OCI-LY3 (cell line): ENCODE measurements at regions not wholly inside any gene's neighbourhood (a gene's known extent, or its start where the extent isn't known, plus 50 kb on each side); places are given as distances from the start of the nearest gene placed in this dataset.
"Not testable (repeated sequence)": the region's sequence is repeated elsewhere in the genome, so short reads cannot be mapped to it uniquely, and the experiment has no call there.

Source experiments
- H2AFZ ChIP-seq: fragments of 200-600, 300-600 bp; shearing (Covaris generic); 2 replicates; pipeline ENCODE4 v1.6.0; 2014; ENCODE audit warnings: antibody characterized with exemption, low read depth, low read length
- H3K27ac ChIP-seq: fragments of 200-600, 300-600 bp; sonication (generic); 2 replicates; pipeline ENCODE4 v1.5.1; 2014; ENCODE audit warnings: mild to moderate bottlenecking, low read length, moderate library complexity, mixed read lengths
- H3K27me3 ChIP-seq: fragments of 200-600, 300-600 bp; sonication (generic); 2 replicates; pipeline ENCODE4 v1.6.1; 2014; ENCODE audit warnings: low read depth, low read length, mixed read lengths
- H3K36me3 ChIP-seq: fragments of 200-600, 300-600 bp; sonication (generic); replicated peaks from 2 replicates; pipeline ENCODE3; 2014; ENCODE audit warnings: low read depth, low read length, mixed read lengths
- H3K4me1 ChIP-seq: fragments of 300-600, 200-600 bp; sonication (generic); 2 replicates; pipeline ENCODE4 v1.6.1; 2014; ENCODE audit warnings: low read length, mixed read lengths
- H3K4me2 ChIP-seq: fragments of 200-600, 300-600 bp; sonication (generic); 2 replicates; pipeline ENCODE4 v1.6.1; 2014; ENCODE audit warnings: low read length, mixed read lengths
- H3K4me3 ChIP-seq: fragments of 300-600, 200-600 bp; sonication (generic); 2 replicates; pipeline ENCODE4 v1.5.1; 2014; ENCODE audit warnings: antibody characterized with exemption, mild to moderate bottlenecking, low read length, moderate library complexity
- H3K79me2 ChIP-seq: fragments of 300-600, 200-600 bp; shearing (Covaris generic); 2 replicates; pipeline ENCODE4 v1.6.1; 2014; ENCODE audit warnings: mild to moderate bottlenecking, low read length, mixed read lengths
- H3K9ac ChIP-seq: fragments of 300-600, 200-600 bp; shearing (Covaris generic); 2 replicates; pipeline ENCODE4 v1.6.0; 2014; ENCODE audit warnings: mild to moderate bottlenecking, low read length, moderate library complexity
- H3K9me3 ChIP-seq: fragments of 200-600, 300-600 bp; shearing (Covaris generic); 2 replicates; pipeline ENCODE4 v1.6.1; 2014; ENCODE audit warnings: low read length, mixed read lengths; ENCODE audit not compliant: insufficient read depth
- H4K20me1 ChIP-seq: fragments of 200-600, 300-600 bp; sonication (generic); 2 replicates; pipeline ENCODE4 v1.6.1; 2016; ENCODE audit warnings: low read length, mixed read lengths; ENCODE audit not compliant: insufficient read depth
- EZH2phosphoT487 ChIP-seq: fragments of 200-600 bp; shearing (Covaris generic); IDR thresholded peaks from 2 replicates; pipeline ENCODE4 v1.6.1; 2018; ENCODE audit warnings: antibody characterized with exemption, mixed run types, low read depth
- TF ChIP-seq, protein P1 (sequence below): fragments of 200-600, 300-600 bp; sonication (generic); IDR thresholded peaks from 2 replicates; pipeline ENCODE4 v1.5.1; 2014; ENCODE audit warnings: antibody characterized with exemption, low read length, low read depth

DNA sequence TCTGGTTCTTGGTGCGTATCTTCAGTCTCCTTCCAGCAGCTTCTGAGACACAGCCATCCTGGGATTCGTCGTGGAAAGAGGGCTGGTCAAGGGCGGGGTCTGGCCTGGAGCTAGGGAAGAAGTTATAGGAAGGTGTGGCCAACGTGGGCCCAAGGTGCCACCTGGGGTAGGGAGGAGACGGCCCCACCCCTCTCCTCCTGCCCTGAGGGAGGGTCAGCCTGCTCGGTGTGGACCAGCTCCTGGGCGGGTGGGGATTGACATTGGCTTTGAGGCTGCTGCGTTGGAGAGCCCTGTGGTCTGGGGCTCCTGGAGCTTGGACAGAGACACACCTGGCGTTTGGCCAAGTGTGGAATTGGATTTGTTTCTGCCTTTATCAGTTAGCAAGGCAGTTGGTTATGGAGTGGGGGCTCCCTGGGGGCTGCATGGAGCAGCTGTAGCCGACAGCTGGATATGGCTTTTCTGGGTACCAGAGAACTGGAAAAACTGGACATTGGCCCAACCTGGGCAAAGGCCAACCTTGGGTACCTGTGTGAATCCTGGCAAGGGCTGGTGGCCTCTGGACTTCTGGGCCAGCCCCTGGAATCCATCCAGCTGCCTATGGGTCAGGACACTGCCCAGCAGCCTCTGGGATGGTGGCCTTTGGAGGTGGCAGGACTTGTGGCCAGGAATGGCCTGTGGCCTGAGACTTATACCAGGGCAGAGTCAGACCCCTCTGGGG is 75.7 kb upstream of the PPP1R26 start:
- H3K9ac ChIP-seq: no peak overlapping the region
- no peak overlapping the region for H3K4me3 ChIP-seq
- no peak overlapping the region for H3K27ac ChIP-seq
- no peaks in the 10 kb centered on the region for H3K36me3 ChIP-seq
- no peak overlapping the region for H3K4me2 ChIP-seq
- H3K79me2 ChIP-seq: no peaks in the 10 kb centered on the region
- no peaks in the 10 kb centered on the region for H3K9me3 ChIP-seq
- no peaks in the 10 kb centered on the region for H4K20me1 ChIP-seq
- no peak for TF ChIP-seq EZH2phosphoT487
- TF ChIP-seq, protein P1, sequence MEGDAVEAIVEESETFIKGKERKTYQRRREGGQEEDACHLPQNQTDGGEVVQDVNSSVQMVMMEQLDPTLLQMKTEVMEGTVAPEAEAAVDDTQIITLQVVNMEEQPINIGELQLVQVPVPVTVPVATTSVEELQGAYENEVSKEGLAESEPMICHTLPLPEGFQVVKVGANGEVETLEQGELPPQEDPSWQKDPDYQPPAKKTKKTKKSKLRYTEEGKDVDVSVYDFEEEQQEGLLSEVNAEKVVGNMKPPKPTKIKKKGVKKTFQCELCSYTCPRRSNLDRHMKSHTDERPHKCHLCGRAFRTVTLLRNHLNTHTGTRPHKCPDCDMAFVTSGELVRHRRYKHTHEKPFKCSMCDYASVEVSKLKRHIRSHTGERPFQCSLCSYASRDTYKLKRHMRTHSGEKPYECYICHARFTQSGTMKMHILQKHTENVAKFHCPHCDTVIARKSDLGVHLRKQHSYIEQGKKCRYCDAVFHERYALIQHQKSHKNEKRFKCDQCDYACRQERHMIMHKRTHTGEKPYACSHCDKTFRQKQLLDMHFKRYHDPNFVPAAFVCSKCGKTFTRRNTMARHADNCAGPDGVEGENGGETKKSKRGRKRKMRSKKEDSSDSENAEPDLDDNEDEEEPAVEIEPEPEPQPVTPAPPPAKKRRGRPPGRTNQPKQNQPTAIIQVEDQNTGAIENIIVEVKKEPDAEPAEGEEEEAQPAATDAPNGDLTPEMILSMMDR: no peak
- no peaks in the 10 kb centered on the region for H3K27me3 ChIP-seq
- no peak overlapping the region for H2AFZ ChIP-seq
- no peaks in the 10 kb centered on the region for H3K4me1 ChIP-seq

- H3K27me3 ChIP-seq: no peaks in the 10 kb centered on the region
- H3K36me3 ChIP-seq: no peaks in the 10 kb centered on the region
- H3K79me2 ChIP-seq: no peaks in the 10 kb centered on the region
- no peak overlapping the region for H3K4me2 ChIP-seq
- H3K4me3 ChIP-seq: no peak overlapping the region
- no peak overlapping the region for H3K9ac ChIP-seq
- no peak overlapping the region for H2AFZ ChIP-seq
- H3K9me3 ChIP-seq: no peaks in the 10 kb centered on the region
- no peaks in the 10 kb centered on the region for H3K4me1 ChIP-seq
- TF ChIP-seq EZH2phosphoT487: no peak
- TF ChIP-seq, protein P1: no peak
- H4K20me1 ChIP-seq: no peaks in the 10 kb centered on the region
- no peak overlapping the region for H3K27ac ChIP-seq
Observed at GRCh38 chr9:135404451-135405144, 75.0 kb upstream of the PPP1R26 start.

- not testable (repeated sequence) for H3K4me3 ChIP-seq, H2AFZ ChIP-seq, H3K9me3 ChIP-seq, H3K4me2 ChIP-seq, H3K4me1 ChIP-seq, H3K27me3 ChIP-seq, H3K27ac ChIP-seq, H3K79me2 ChIP-seq, H3K36me3 ChIP-seq, H3K9ac ChIP-seq, H4K20me1 ChIP-seq
Observed at GRCh38 chr9:135405145-135405464, 74.5 kb upstream of the PPP1R26 start.

DNA sequence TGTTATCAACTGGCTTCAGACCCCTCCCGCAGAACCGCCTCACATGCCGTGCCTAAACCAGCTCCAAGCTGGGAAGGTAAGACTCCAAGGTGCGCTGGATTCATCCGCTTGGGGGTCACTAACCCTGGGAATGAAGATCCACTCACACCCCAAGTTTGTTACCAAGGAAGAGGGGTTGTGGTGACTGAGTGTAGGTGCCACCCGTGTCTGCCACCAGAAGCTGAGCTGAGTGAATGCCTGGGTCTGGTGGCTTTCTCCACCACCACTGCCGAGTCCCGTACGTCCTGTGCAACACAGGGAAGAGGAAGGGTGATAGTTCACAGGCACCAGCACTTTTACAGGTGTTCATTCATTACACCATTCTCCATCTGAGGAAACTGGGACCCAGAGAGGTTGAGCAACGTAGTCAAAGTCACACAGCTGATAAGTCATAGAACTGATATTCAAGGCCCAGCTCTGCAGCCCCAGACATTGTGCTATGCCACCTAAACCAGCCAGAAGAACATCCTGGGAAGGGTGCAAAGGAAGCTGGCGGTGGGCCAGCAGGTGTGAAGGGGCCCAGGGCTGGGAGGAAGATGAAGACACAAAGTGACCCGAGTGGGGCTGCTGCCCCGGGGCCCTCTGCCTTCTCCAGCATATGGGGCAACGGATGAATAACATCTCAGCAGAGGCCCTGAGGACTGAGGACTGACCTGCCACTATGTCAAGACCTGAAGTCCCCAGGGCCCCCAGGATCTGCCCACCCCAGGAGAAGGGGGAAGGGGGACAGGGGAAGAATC is 70.9 kb upstream of the PPP1R26 start:
- Histone ChIP-seq H3K9ac (no peak overlapping the region), H3K9me3 (no peaks in the 10 kb centered on the region), H3K36me3 (no peaks in the 10 kb centered on the region), H3K4me1 (no peaks in the 10 kb centered on the region), H3K27ac (no peak overlapping the region), H3K79me2 (no peaks in the 10 kb centered on the region), H2AFZ (no peak overlapping the region), H3K27me3 (no peaks in the 10 kb centered on the region), H3K4me3 (no peak overlapping the region), H3K4me2 (no peak overlapping the region), H4K20me1 (no peaks in the 10 kb centered on the region)
- TF ChIP-seq, protein P1: no peak
- TF ChIP-seq EZH2phosphoT487: no peak
